ENCODE measurements at regions not wholly inside any gene's neighbourhood (a gene's known extent, or its start where the extent isn't known, plus 50 kb on each side); places are given as distances from the start of the nearest gene placed in this dataset.

GRCh38 chr5:39608024-39608423 lies 183.2 kb upstream of the DAB2 start:
- no peak for DNase-seq (ENCODE audit: low spot score)

- DNase-seq (ENCODE audit: low spot score) = no peak
Measured at GRCh38 chr5:39606591-39606990, 181.8 kb upstream of the DAB2 start.

GRCh38 chr5:39605588-39606575 lies 181.1 kb upstream of the DAB2 start:
- no peak for DNase-seq (ENCODE audit: low spot score)

- no peak for DNase-seq (ENCODE audit: low spot score)
Measured at GRCh38 chr5:39605145-39605544, 180.4 kb upstream of the DAB2 start.

DNA sequence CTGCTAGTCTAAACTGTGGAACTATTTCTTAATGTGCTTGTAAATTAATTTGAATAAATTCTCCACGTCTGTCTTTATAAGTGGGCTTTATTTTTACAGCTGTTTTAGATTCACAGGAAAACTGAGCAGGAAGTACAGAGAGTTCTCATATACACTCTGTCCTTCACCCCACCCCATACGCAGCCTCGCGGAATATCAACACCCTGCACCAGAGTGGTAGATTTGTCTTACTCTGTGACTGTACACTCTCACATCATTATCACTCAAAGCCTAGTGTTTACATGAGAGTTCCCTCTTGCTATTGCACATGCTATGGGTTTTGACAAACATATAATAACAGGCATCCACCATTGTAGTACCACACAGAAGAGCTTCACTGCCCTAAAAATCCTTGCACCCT lies 179.7 kb upstream of the DAB2 start:
- DNase-seq (ENCODE audit: low spot score) = no peak

DNA sequence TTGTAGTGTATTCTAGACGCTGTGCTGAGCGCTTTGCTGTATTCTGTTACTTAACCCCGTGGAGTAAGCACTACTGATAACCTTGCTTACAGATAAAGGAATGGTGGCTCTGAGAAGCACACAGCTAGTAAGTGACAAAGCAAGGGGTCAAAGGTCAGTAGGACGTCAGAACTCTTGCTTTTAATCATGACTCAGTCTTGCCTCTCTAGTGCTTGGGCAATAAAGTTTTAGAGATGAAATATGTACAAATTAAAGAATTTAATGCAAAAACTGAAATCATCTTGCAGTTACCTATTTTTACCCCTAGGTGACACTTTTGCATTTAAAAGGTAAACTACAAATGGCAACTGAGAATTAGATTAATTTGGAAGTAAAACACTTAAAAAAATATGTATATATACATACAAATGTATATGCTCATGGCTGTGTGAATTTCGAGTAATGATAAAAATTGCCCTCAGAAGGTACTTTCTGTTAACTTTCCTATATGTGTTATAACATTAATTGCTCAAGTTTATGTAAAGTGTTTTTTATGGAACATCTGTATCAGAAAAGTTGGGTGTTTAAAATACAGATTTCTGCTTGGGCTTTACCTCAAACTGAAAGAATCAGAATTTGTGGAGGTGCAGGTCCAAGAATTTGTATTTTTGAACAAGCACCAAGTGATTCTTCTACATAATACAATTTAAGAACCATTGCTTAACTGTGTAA lies 175.1 kb upstream of the DAB2 start:
- DNase-seq (ENCODE audit: low spot score) = peak; percentile 58

DNA sequence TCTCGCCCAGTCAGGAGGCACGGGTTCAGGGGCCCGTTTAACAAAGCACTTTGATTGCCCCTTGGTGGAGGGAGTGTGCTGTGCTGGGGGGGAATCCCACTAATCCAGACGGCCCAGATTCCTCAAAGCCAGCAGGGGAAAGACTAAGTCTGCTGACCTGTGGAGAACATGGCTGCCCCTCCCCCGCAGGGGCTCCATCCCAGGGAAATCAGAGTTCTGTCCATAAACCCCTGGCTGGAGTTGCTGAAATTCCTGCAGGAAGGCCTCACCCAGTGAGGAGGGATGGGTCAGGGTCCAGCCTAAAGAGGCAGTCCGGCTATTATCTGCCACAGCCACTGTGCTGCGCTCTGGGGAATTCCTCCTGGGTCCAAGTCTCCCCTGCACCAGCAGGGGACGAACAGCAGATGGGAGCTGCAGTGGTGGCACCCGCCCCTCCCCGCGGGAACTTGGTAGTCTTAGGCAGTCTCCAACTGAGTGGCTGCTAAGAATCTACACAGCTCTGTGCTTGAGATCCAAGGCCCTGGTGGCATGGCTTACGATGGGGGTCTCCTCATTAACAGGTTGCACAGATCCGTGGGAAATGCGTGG lies 174.0 kb upstream of the DAB2 start:
- no peak for DNase-seq (ENCODE audit: low spot score)

DNA sequence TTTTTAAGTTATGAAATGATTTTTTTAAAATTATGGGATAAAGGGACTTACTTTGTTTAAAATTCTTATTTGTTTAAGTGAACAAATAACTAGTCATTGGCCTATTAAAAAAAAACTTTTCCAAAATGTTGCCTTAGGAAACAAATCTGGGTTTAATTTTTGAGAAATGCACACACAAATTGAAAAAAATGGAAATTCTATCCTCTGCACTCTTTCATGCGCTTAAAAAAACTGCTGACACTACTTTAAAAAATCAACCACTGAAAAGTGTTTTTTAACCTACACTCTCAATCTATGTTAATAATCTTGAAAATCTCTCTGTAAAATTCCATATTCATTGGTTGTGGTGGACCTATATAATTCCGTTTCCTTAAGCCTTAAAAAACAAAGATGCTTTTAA lies 163.4 kb upstream of the DAB2 start:
- no peak for DNase-seq (ENCODE audit: low spot score)

DNA sequence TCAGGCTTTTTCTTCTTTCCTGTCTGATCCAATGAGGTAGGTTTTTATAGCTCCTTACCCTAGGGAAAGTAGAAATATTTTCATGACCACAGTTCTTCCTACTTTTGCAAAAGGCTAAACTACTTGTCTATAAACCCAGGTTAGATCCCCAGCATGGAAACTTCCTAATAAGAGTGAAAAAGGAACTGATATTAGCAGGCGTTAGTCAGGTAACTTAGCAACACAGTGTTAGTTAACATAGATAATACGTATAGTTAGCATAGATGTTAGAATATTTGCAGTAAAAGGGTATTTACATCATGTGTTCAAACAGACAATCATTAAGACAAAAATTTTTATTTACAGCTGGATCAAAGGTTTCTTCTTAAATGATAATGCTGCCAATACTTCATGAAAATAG lies 162.9 kb upstream of the DAB2 start:
- DNase-seq (ENCODE audit: low spot score) = no peak

DNA sequence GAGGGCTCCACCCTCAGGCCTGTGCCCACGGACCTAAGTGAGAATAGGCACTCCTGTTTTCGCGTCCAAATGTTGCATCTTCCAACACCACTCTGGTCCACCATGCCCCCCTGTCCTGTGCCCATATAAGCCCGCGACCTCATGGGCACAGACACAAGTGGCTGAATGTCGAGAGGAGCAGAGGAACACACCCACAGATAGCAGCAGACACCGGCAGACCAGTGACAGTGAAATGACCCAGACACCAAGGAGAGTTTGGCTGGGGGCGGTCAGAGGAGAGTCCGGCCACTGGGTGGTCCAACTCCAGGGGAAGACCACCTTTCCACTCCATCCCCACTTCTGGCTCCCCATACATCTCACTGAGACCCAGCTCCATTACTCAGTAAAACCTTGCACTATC lies 161.4 kb upstream of the DAB2 start:
- no peak for DNase-seq (ENCODE audit: low spot score)

DNA sequence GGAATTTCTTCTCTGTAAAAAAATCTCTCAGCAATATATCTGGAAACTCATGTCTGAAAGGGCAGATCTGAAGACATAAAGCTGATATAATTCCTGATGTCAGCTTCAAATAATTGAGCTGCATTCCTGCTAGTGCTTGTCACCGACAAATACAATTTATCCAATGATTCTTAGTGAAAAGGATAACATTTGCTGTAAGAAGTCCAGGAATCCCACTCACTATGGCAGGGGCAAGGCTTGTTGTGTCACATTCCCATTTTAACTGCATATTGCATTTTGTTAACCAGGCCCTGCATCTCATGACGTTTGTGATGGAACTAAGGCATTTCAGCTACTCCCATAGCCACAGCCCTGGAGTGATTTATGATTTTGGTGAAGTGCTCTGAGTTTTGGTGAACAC lies 160.1 kb upstream of the DAB2 start:
- peak; percentile 60 for DNase-seq (ENCODE audit: low spot score)

- DNase-seq (ENCODE audit: low spot score) = peak; percentile 92
Measured at GRCh38 chr5:39580702-39581453, 156.1 kb upstream of the DAB2 start.

GRCh38 chr5:39579750-39580149 lies 155.0 kb upstream of the DAB2 start:
- peak; percentile 25 for DNase-seq (ENCODE audit: low spot score)

- peak; percentile 35 for DNase-seq (ENCODE audit: low spot score)
Measured at GRCh38 chr5:39578887-39579497, 154.2 kb upstream of the DAB2 start.

DNA sequence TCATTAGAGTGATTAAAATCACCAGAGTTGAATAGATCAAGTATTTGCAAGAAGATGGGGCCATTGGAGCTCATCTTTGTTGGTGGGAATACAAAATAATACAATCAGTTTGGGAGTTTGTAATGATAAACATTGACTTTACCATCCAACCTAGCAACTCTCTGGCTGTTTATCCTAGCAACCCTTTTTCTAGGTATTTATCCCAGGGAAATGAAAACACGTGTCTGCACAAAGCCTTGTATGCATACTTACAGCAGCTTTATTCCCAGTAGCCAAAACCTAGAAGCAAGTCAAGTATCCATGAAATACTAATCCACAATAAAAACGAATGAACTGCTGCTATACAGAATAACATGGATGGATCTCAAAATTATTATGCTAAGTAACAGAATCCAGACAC lies 152.7 kb upstream of the DAB2 start:
- DNase-seq (ENCODE audit: low spot score) = no peak

DNA sequence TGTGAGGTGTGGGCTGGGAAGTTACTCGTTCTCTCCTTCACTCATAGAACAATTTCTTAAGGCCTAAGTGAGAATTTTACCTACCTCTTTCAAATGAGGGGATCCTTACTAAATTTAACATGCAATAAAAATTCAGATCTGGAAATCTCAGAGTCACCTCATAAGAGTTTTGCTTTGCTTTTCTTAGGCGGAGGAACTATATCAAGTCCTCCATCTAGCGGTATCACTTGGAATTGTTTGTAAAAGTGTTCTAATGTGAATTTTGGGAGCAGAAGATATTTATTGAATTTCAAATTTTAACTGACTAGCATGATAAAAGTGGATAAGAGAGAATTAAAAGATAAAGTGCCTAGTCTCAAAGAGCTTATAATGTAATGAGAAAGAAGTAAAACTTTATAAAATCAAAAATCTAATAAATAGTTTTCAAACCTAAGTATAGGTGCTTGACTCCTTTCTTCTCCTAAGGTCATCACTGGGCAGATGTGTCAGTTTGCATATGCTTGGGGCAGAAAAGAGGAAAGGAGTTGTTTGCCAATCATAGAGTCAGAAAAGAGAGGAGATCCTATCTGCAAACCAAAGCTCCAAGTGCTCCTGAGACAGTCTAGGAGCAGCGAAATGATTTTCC lies 145.7 kb upstream of the DAB2 start:
- DNase-seq (ENCODE audit: low spot score) = peak; percentile 68

DNA sequence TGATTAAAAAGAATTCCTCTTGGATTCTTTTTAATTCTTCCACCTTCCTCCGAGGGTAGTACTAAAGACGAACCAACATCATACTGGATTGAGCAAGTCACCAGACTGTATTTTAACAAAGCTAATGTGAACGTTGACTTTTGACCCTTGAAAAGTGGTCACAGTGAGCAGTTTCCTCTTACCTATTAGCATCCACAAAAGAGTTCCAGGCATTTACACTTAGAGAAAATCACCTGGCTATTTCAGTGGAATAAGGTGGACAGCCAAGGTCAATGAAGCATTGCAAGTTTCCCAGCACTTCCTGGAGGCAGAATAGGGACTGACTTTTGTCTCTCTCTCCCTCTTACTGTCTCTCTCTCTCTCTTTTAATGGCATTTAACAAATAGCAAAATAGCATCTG lies 145.1 kb upstream of the DAB2 start:
- no peak for DNase-seq (ENCODE audit: low spot score)

DNA sequence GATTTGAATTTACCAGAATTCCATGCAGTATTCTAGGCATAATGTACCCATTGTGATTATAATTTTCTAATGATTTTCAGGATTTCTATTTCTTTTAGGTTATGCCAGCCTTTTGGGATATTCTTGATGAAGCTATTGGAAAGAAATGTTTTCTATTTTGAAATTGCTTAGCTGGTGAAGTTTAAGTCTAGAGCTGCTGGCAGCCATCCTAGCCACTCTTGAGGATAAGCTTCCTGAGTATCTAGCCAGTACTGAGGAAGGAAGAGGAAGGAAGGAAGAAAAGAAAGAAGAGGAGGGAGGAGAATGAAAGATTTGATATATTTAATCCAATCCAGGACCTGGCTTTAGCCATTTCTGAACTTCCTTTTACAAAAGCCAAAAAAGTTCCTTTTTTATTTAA lies 142.1 kb upstream of the DAB2 start:
- peak; percentile 58 for DNase-seq (ENCODE audit: low spot score)

DNA sequence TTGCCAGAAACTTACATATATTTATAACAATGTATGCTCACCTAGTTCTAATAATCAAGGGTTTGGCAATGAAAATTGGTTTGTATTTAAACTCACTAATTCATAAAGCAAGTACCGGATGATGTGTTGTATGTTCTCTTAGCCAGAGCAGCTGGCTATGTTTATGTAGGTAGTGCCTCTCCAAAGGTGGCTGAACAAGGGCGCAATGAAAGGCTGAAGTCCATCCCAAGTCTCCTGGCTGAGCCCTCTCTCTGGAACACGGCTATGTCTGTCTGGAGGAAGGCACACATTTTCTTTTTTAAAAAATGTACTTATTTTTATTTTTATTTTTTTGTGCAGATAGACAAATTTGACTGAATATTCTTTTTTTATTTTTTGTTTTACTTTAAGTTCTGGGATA lies 141.2 kb upstream of the DAB2 start:
- no peak for DNase-seq (ENCODE audit: low spot score)

GRCh38 chr5:39561421-39561820 lies 136.6 kb upstream of the DAB2 start:
- DNase-seq (ENCODE audit: low spot score) = no peak

- no peak for DNase-seq (ENCODE audit: low spot score)
Measured at GRCh38 chr5:39560726-39561125, 135.9 kb upstream of the DAB2 start.

Data from umbilical cord (tissue), 1 donor.